ENCODE measurements at regions not wholly inside any gene's neighbourhood (a gene's known extent, or its start where the extent isn't known, plus 50 kb on each side); places are given as distances from the start of the nearest gene placed in this dataset.

DNA sequence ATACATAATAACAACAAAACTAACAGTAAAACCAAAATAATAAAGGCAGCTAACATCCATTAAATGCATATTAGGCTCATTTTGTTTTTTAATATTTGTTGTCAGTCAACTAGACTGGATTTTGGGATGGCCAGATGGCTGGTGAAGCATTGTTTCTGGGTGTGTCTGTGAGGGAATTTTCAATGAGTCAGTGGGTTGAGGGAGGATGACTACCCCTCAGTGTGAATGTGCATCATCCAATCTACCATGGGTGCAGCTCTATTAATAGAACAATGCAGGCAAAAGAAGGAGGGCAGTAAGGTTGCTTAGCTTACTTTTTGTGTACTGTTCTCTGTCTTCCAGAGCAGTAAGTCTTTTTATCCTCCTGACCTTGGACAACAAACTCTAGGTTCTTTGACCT lies 484.2 kb upstream of the HS3ST1 start:
- TF ChIP-seq REST (IDR thresholded peaks at IDR 0.05; ENCODE audit: unreplicated experiment), result no peak
- TF ChIP-seq, protein P1, sequence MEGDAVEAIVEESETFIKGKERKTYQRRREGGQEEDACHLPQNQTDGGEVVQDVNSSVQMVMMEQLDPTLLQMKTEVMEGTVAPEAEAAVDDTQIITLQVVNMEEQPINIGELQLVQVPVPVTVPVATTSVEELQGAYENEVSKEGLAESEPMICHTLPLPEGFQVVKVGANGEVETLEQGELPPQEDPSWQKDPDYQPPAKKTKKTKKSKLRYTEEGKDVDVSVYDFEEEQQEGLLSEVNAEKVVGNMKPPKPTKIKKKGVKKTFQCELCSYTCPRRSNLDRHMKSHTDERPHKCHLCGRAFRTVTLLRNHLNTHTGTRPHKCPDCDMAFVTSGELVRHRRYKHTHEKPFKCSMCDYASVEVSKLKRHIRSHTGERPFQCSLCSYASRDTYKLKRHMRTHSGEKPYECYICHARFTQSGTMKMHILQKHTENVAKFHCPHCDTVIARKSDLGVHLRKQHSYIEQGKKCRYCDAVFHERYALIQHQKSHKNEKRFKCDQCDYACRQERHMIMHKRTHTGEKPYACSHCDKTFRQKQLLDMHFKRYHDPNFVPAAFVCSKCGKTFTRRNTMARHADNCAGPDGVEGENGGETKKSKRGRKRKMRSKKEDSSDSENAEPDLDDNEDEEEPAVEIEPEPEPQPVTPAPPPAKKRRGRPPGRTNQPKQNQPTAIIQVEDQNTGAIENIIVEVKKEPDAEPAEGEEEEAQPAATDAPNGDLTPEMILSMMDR (conservative IDR thresholded peaks at IDR 0.05; ENCODE audit: low read depth in 2 of 2), result no peak
- TF ChIP-seq, protein P2, sequence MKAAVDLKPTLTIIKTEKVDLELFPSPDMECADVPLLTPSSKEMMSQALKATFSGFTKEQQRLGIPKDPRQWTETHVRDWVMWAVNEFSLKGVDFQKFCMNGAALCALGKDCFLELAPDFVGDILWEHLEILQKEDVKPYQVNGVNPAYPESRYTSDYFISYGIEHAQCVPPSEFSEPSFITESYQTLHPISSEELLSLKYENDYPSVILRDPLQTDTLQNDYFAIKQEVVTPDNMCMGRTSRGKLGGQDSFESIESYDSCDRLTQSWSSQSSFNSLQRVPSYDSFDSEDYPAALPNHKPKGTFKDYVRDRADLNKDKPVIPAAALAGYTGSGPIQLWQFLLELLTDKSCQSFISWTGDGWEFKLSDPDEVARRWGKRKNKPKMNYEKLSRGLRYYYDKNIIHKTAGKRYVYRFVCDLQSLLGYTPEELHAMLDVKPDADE (IDR thresholded peaks at IDR 0.05), result no peak
